AG09309 (cell line): ENCODE measurements at regions not wholly inside any gene's neighbourhood (a gene's known extent, or its start where the extent isn't known, plus 50 kb on each side); places are given as distances from the start of the nearest gene placed in this dataset.

Experiments
- DNase-seq: peaks from one replicate; pipeline ENCODE4 v3.0.0-alpha.2; 2010; ENCODE audit warnings: low read depth
- H3K4me3 ChIP-seq: 2 replicates; pipeline ENCODE4 v1.5.1; 2011; ENCODE audit warnings: mild to moderate bottlenecking, low read depth, low read length, moderate library complexity; ENCODE audit not compliant: control insufficient read depth
- CTCF ChIP-seq: IDR thresholded peaks from 2 replicates; pipeline ENCODE4 v1.5.1; 2011; ENCODE audit warnings: mild to moderate bottlenecking, low read depth, low read length, inconsistent platforms; ENCODE audit not compliant: insufficient read depth, control insufficient read depth; ENCODE audit errors: missing control alignments

GRCh38 chrY:11293392-11293791, 1407.6 kb upstream of the USP9Y start:
- no peak overlapping the region for H3K4me3 ChIP-seq
- DNase-seq, result no peak
- TF ChIP-seq CTCF, result no peak

- no peak for TF ChIP-seq CTCF
- peak; percentile 0 for DNase-seq
- H3K4me3 ChIP-seq, result no peak overlapping the region
Measured at GRCh38 chrY:11334151-11334550, 1366.9 kb upstream of the USP9Y start.
